Erythroblast (primary cell): ENCODE measurements at regions not wholly inside any gene's neighbourhood (a gene's known extent, or its start where the extent isn't known, plus 50 kb on each side); places are given as distances from the start of the nearest gene placed in this dataset.

Experiments
- GATA1 ChIP-seq: IDR thresholded peaks from 2 replicates; pipeline ENCODE4 v1.6.1; 2011; ENCODE audit warnings: low read depth, mild to moderate bottlenecking, control low read depth, low read length, moderate library complexity
- POLR2A ChIP-seq: IDR thresholded peaks from 2 replicates; pipeline ENCODE4 v1.6.1; 2011; ENCODE audit warnings: mild to moderate bottlenecking, low read length

DNA sequence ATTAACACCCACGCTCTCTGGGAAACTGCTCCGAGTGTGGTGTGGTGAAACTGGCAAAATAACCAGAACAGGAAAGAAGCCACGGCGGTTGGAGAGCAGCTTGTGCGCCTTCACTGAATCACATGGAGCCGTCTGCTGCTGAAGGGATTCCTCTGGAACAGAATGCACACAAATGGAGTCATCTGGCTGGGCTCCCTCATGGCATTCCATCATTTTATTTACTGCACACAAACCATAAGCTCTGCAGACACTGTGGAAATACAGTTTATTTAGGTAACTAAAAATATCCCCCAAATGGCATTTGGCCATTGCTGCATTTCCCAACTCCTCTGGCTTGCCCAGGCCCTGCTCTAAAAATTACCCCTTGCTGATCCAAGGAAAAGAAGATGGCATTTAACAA, 187.0 kb upstream of the S100G start:
- no peak for TF ChIP-seq POLR2A
- no peak for TF ChIP-seq GATA1
